Skeletal muscle tissue (tissue), 3 donors: ENCODE measurements at regions not wholly inside any gene's neighbourhood (a gene's known extent, or its start where the extent isn't known, plus 50 kb on each side); places are given as distances from the start of the nearest gene placed in this dataset.

Experiments used
- H3K27ac ChIP-seq: one replicate; pipeline ENCODE4 v1.7.0; 2013; ENCODE audit warnings: mild to moderate bottlenecking, low read depth, low read length, inconsistent platforms
- H3K27me3 ChIP-seq, 3 donors: one replicate each; pipeline ENCODE4 v1.7.0; 2013; ENCODE audit warnings: low read length in 3 of 3; ENCODE audit not compliant: control insufficient read depth in 3 of 3, insufficient read depth in 3 of 3
- H3K36me3 ChIP-seq, 3 donors: one replicate each; pipeline ENCODE4 v1.7.0; 2013; ENCODE audit warnings: low read length in 3 of 3; ENCODE audit not compliant: control insufficient read depth in 3 of 3, insufficient read depth in 3 of 3
- H3K4me1 ChIP-seq, 3 donors: one replicate each; pipeline ENCODE4 v1.7.0; 2013; ENCODE audit warnings: low read length in 3 of 3, mild to moderate bottlenecking in 3 of 3; ENCODE audit not compliant: control insufficient read depth in 3 of 3, insufficient read depth in 3 of 3
- H3K4me3 ChIP-seq, 3 donors: one replicate each; pipeline ENCODE4 v1.7.0; 2013; ENCODE audit warnings: low read length in 3 of 3
- H3K9ac ChIP-seq, 3 donors: one replicate each; pipeline ENCODE4 v1.7.0; 2013; ENCODE audit warnings: low read length in 3 of 3, mild to moderate bottlenecking in 3 of 3, moderate library complexity in 2 of 3, low read depth in 1 of 3
- H3K9me3 ChIP-seq, 3 donors: one replicate each; pipeline ENCODE4 v1.7.0; 2013; ENCODE audit warnings: low read length in 3 of 3; ENCODE audit not compliant: control insufficient read depth in 3 of 3
- donor health status: Osteomylitis.

DNA sequence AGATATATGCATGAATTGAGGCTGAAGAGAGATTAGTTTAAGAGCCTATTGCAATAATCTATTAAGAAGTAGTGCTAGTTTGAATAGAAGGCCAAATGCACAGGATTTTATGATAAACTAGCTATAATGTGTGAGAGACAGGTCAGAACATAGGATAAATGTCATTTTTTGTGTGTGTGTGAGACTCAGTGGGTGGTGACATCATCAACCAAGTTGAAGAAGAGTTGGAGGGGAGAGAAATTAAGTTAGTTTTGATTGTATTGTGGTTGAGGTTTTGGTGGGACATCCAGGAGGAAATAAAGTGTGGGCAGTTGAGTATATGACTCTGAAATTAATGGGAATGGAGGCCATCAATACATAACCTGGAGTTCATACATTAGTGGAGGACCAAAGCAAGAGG is 320.1 kb upstream of the CWC22 start:
- H3K27me3 ChIP-seq, result no peaks in the 10 kb centered on the region
- H3K27ac ChIP-seq, result no peak overlapping the region
- no peaks in the 10 kb centered on the region for H3K9me3 ChIP-seq
- no peaks in the 10 kb centered on the region for H3K36me3 ChIP-seq
- H3K4me1 ChIP-seq, result no peaks in the 10 kb centered on the region
- H3K4me3 ChIP-seq, result no peak overlapping the region
- no peak overlapping the region for H3K9ac ChIP-seq

DNA sequence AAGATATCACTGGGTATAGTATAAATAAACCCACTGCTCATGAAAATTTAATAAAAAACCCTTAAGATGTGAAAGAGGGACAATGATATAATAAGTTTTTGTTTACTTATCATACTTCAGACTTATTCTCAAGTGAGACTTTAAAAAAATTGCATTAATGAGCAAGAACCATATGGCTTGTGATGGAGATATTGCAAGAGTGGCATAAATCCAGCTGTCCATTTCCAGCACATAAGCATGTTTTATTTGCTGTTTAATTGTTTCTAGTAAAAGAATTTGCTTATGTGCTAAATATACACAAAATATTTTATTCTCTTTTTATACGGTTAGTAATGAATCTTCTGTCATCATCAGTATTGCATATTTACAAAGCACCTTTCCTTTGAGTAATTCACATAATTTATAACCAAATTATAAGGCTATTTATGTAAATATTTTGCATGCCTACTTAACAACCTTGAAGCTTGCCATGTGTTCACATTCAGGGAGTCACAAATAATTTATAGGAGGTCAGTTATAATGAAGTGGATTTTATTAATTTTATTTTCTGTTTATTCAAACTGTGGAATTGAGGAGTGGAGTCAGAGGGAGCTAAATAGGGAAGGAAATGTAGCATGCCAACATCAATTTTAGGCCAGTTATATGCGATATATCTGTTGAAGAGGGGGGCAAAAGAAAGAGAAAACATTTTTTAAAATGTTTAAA is 318.5 kb upstream of the CWC22 start:
- Histone ChIP-seq H3K4me1 (no peaks in the 10 kb centered on the region), H3K4me3 (no peak overlapping the region), H3K27ac (no peak overlapping the region), H3K9ac (no peak overlapping the region), H3K36me3 (no peaks in the 10 kb centered on the region), H3K9me3 (no peaks in the 10 kb centered on the region), H3K27me3 (no peaks in the 10 kb centered on the region)

GRCh38 chr2:180324182-180324581 is 317.1 kb upstream of the CWC22 start:
- Histone ChIP-seq H3K27ac (no peak overlapping the region), H3K27me3 (no peaks in the 10 kb centered on the region), H3K9me3 (no peaks in the 10 kb centered on the region), H3K36me3 (no peaks in the 10 kb centered on the region), H3K4me3 (no peak overlapping the region), H3K4me1 (no peaks in the 10 kb centered on the region), H3K9ac (no peak overlapping the region)

DNA sequence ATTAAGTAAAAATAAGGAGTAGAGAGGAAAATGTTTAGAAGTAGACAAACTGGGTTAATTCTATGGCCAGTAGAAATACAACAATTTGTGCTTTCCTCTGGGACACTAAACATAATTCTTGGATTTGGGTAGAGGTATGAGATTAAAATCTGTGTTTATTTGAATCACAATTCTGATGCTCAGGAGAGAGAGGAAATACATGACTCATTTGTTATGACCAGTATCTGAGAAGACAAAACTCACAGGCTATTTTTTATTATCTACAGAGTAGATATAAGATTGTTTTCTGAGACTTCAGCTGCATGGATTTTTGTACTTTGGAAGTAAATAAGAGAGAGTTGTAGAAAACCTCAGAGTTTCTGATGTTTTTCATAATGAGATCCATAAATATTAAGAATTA is 315.7 kb upstream of the CWC22 start:
- H3K27me3 ChIP-seq, result no peaks in the 10 kb centered on the region
- no peak overlapping the region for H3K4me3 ChIP-seq
- no peaks in the 10 kb centered on the region for H3K4me1 ChIP-seq
- H3K9me3 ChIP-seq, result no peaks in the 10 kb centered on the region
- no peak overlapping the region for H3K9ac ChIP-seq
- H3K36me3 ChIP-seq, result no peaks in the 10 kb centered on the region
- no peak overlapping the region for H3K27ac ChIP-seq

DNA sequence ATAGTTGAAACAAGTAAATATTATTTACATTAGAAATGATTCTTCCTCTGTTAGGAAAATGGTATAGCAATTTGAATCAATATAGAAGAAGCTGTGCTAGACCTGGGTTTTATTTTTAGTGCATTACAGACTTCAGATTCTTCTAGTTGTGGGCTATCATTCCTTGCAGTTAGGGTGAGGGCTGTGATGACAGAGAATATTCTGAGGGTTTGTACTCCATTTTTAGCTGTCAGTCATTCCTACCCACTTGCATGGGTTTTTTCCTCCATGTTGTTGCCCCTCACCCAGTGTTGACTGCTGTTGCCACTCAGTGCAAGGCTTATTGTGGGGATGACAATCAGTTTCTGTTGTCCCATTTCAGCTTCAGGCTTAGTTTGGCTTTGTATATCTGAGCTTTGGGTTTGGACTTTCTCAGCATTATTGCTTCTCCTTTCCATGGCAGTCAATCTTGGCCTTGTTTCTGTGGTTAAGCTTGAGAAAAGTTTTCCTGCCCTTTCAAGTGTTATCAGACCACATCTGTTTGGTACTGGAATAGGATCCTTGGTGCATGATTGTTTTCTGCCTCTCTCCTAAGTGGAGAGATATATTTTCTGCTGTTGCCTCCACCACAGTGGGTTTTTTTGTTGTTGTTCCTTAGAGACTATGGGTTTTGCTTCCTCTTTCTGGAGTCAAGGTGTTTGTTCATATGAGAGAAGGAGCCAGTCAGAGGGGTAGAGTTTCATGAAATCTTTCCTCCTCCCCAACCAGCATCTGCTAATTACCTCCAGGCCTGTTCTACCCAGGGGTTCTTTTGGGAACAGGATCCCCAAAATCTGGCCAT is 312.7 kb upstream of the CWC22 start:
- Histone ChIP-seq H3K4me1 (no peaks in the 10 kb centered on the region), H3K27me3 (no peaks in the 10 kb centered on the region), H3K9me3 (no peaks in the 10 kb centered on the region), H3K27ac (no peak overlapping the region), H3K9ac (no peak overlapping the region), H3K4me3 (no peak overlapping the region), H3K36me3 (no peaks in the 10 kb centered on the region)

DNA sequence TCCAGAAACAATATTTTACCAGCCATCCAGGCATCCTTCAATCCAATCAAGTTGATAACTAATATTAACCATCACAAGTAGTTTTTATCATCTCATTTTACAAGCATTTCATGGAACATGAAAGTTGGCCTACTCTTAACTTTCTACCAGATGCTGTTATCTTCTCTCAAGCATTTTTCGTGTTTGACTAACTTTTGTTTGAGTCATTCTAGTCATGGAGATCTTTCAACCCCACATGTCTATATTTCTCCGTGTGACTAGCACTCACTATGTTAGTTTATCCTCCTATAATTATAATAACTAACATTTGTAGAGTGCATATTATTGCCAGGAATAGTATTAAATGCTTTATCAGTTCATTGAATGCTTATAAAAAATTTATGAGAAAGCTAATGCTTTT is 307.0 kb upstream of the CWC22 start:
- no peaks in the 10 kb centered on the region for H3K36me3 ChIP-seq
- H3K27me3 ChIP-seq, result no peaks in the 10 kb centered on the region
- H3K4me3 ChIP-seq, result no peak overlapping the region
- no peak overlapping the region for H3K9ac ChIP-seq
- H3K27ac ChIP-seq, result no peak overlapping the region
- H3K4me1 ChIP-seq, result no peaks in the 10 kb centered on the region
- no peaks in the 10 kb centered on the region for H3K9me3 ChIP-seq

DNA sequence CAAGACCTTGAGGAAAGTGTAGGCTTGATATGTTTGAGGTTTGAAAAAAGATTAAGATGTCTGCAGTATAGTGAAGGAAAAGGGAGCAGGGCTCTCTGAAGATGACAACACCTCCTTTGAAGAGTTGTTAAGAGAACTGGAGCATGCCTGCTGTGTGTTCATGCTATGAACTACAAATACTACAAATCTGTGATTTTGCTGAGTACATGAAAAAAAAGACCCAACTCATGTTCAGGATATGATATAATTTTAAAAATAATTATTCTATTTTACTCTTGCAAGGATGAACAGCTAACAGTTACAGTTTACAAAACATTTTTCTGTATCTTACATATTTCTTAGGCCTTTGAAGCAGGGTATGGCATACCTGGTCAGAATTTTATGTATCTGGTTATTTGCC is 305.4 kb upstream of the CWC22 start:
- no peaks in the 10 kb centered on the region for H3K27me3 ChIP-seq
- no peak overlapping the region for H3K4me3 ChIP-seq
- no peak overlapping the region for H3K9ac ChIP-seq
- no peaks in the 10 kb centered on the region for H3K36me3 ChIP-seq
- no peak overlapping the region for H3K27ac ChIP-seq
- H3K9me3 ChIP-seq, result no peaks in the 10 kb centered on the region
- H3K4me1 ChIP-seq, result no peaks in the 10 kb centered on the region

GRCh38 chr2:180307096-180307495 is 300.0 kb upstream of the CWC22 start:
- H3K36me3 ChIP-seq, result no peaks in the 10 kb centered on the region
- H3K27me3 ChIP-seq, result no peaks in the 10 kb centered on the region
- H3K9ac ChIP-seq, result no peak overlapping the region
- H3K27ac ChIP-seq, result no peak overlapping the region
- H3K4me1 ChIP-seq, result no peaks in the 10 kb centered on the region
- no peaks in the 10 kb centered on the region for H3K9me3 ChIP-seq
- H3K4me3 ChIP-seq, result no peak overlapping the region

DNA sequence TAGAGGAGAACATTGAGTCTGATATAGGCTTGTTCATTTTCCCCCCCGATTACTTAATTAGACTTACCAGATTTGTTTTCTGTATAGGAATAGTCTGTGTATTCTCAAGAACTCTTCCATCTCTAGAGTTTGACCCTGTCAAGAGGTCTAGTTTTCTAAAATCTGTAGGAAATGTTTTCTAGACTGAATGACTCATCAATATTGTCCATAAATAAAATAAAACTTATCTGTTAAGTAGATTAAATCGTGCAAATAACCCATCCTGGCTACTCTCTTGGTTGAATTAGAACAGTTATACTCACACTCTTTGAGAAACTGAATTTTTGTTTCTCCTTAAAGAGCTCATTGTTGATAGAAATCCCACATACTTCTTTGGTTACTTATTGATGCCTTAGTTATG is 299.2 kb upstream of the CWC22 start:
- no peaks in the 10 kb centered on the region for H3K27me3 ChIP-seq
- no peak overlapping the region for H3K27ac ChIP-seq
- no peaks in the 10 kb centered on the region for H3K4me1 ChIP-seq
- H3K9me3 ChIP-seq, result no peaks in the 10 kb centered on the region
- H3K9ac ChIP-seq, result no peak overlapping the region
- H3K4me3 ChIP-seq, result no peak overlapping the region
- H3K36me3 ChIP-seq, result no peaks in the 10 kb centered on the region

DNA sequence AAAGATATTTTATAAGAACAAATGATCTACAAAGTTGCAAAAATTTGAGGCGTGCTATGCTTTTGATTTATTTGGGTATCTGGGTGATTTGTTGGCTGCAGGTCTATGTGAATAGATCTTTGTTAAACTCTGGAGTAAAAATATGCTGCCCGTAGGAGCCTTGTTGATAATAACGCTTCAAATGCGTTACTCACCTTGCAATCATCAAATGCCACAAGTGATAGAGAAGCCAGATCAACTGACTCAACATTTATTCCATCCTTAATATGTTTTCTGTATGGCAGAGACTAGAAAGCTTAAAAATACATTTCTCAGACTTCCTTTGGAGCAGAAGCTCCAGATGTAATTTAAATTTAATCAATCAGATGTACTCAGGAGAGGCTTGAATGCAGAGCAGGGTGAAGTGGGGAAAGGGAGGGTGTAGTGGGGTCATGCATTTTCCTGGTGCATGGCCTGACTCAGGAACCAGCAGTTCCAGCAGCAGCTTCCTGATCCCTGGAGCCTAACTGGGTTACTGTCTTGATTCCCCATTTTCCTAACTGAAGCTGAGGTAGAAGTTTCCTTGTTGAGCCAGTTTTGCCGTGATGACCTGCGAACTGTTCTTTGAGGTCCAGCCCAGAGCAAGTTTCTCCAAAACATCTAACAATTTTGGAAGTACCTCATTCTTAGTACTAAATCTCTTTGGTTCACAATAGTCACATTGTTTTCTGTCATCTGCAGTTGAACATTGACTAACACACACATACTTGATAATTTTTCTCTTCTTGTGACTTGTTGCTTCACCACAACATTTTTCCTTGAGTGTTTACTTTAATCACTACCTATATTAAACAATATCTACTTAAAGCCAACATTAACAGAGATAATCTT is 284.7 kb upstream of the CWC22 start:
- Histone ChIP-seq H3K4me3 (no peak overlapping the region), H3K4me1 (no peaks in the 10 kb centered on the region), H3K27ac (no peak overlapping the region), H3K9me3 (no peaks in the 10 kb centered on the region), H3K9ac (no peak overlapping the region), H3K27me3 (no peaks in the 10 kb centered on the region), H3K36me3 (no peaks in the 10 kb centered on the region)
